ENCODE measurements at regions not wholly inside any gene's neighbourhood (a gene's known extent, or its start where the extent isn't known, plus 50 kb on each side); places are given as distances from the start of the nearest gene placed in this dataset.

- H3K27me3 ChIP-seq (replicated peaks; ENCODE audit: insufficient read depth): no peaks in the 10 kb centered on the region
- no peaks in the 10 kb centered on the region for H3K4me1 ChIP-seq (ENCODE audit: control insufficient read depth in 1 of 2, low read depth in 2 of 2)
- DNase-seq (ENCODE audit: low spot score): no peak
- no peak for TF ChIP-seq CTCF (IDR thresholded peaks at IDR 0.05)
- H3K9me3 ChIP-seq: no peaks in the 10 kb centered on the region
- H3K27ac ChIP-seq: no peak overlapping the region
- ATAC-seq (ENCODE audit: insufficient number of reproducible peaks, low FRiP score, low read depth): no peak
- no peak overlapping the region for H3K4me3 ChIP-seq
- no peaks in the 10 kb centered on the region for H3K36me3 ChIP-seq
Measured at GRCh38 chr12:102735104-102735503, 181.9 kb downstream of the PAH start.

GRCh38 chr12:102730996-102731395 lies 186.0 kb downstream of the PAH start:
- Histone ChIP-seq H3K36me3 (no peaks in the 10 kb centered on the region), H3K9me3 (no peaks in the 10 kb centered on the region), H3K27ac (no peak overlapping the region), H3K4me3 (no peak overlapping the region), H3K27me3 (replicated peaks; ENCODE audit: insufficient read depth) (no peaks in the 10 kb centered on the region), H3K4me1 (ENCODE audit: control insufficient read depth in 1 of 2, low read depth in 2 of 2) (no peaks in the 10 kb centered on the region)
- TF ChIP-seq CTCF (IDR thresholded peaks at IDR 0.05): no peak
- no peak for DNase-seq (ENCODE audit: low spot score)
- no peak for ATAC-seq (ENCODE audit: insufficient number of reproducible peaks, low FRiP score, low read depth)

GRCh38 chr12:102728506-102729242 lies 188.4 kb downstream of the PAH start:
- no peak for TF ChIP-seq CTCF (IDR thresholded peaks at IDR 0.05)
- no peak for ATAC-seq (ENCODE audit: insufficient number of reproducible peaks, low FRiP score, low read depth)

GRCh38 chr12:102726686-102727085 lies 190.4 kb downstream of the PAH start:
- TF ChIP-seq CTCF (IDR thresholded peaks at IDR 0.05): no peak
- no peak overlapping the region for H3K27ac ChIP-seq
- no peaks in the 10 kb centered on the region for H3K27me3 ChIP-seq (replicated peaks; ENCODE audit: insufficient read depth)
- DNase-seq (ENCODE audit: low spot score): no peak
- H3K4me1 ChIP-seq (ENCODE audit: control insufficient read depth in 1 of 2, low read depth in 2 of 2): no peaks in the 10 kb centered on the region
- H3K36me3 ChIP-seq: no peaks in the 10 kb centered on the region
- H3K4me3 ChIP-seq: no peak overlapping the region
- H3K9me3 ChIP-seq: no peaks in the 10 kb centered on the region
- no peak for ATAC-seq (ENCODE audit: insufficient number of reproducible peaks, low FRiP score, low read depth)

More at GRCh38 chr12:102728506-102729242, 188.4 kb downstream of the PAH start:
- H3K4me3 ChIP-seq: no peak overlapping the region
- H3K36me3 ChIP-seq: no peaks in the 10 kb centered on the region
- no peaks in the 10 kb centered on the region for H3K9me3 ChIP-seq
- no peak for DNase-seq (ENCODE audit: low spot score)
- H3K4me1 ChIP-seq (ENCODE audit: control insufficient read depth in 1 of 2, low read depth in 2 of 2): no peaks in the 10 kb centered on the region
- no peaks in the 10 kb centered on the region for H3K27me3 ChIP-seq (replicated peaks; ENCODE audit: insufficient read depth)
- H3K27ac ChIP-seq: no peak overlapping the region

GRCh38 chr12:102722147-102722546 lies 194.9 kb downstream of the PAH start:
- ATAC-seq (ENCODE audit: insufficient number of reproducible peaks, low FRiP score, low read depth): no peak
- Histone ChIP-seq H3K4me3 (no peak overlapping the region), H3K9me3 (no peaks in the 10 kb centered on the region)

More at GRCh38 chr12:102722147-102722546, 194.9 kb downstream of the PAH start:
- TF ChIP-seq CTCF (IDR thresholded peaks at IDR 0.05): no peak
- H3K27ac ChIP-seq: no peak overlapping the region
- H3K27me3 ChIP-seq (replicated peaks; ENCODE audit: insufficient read depth): no peaks in the 10 kb centered on the region
- no peaks in the 10 kb centered on the region for H3K4me1 ChIP-seq (ENCODE audit: control insufficient read depth in 1 of 2, low read depth in 2 of 2)
- no peaks in the 10 kb centered on the region for H3K36me3 ChIP-seq
- DNase-seq (ENCODE audit: low spot score): no peak

Data from thoracic aorta (tissue), 2 donors.